GM23338 (cell line): ENCODE measurements at regions not wholly inside any gene's neighbourhood (a gene's known extent, or its start where the extent isn't known, plus 50 kb on each side); places are given as distances from the start of the nearest gene placed in this dataset.
A peak's percentile ranks its signal among the peaks of the same experiment; 100 is the strongest.

ENCODE experiments used
- ATAC-seq: fragments of 200-7000 bp; cut with Tn5 transposase; 3 replicates; pipeline ENCODE4 v1.9.1; 2020
- DNase-seq: peaks from one replicate; pipeline ENCODE4 v3.0.0-alpha.2; 2015; ENCODE audit warnings: low spot score
- H2AFZ ChIP-seq: fragments of 200-600 bp; sonication (generic); 2 replicates; pipeline ENCODE4 v1.8.0; 2016; ENCODE audit warnings: antibody characterized with exemption, mild to moderate bottlenecking, moderate library complexity
- H3F3A ChIP-seq: fragments of 200-600 bp; sonication (generic); replicated peaks from 2 replicates; pipeline ENCODE4 v1.8.0; 2017; ENCODE audit warnings: antibody characterized with exemption, mixed run types, low read depth
- H3K27ac ChIP-seq: fragments of 200-600 bp; sonication (generic); 2 replicates; pipeline ENCODE4 v1.6.1; 2016; ENCODE audit warnings: low read depth
- H3K27me3 ChIP-seq: fragments of 200-600 bp; sonication (generic); 2 replicates; pipeline ENCODE4 v1.8.0; 2016; ENCODE audit warnings: mild to moderate bottlenecking, mixed run types, moderate library complexity; ENCODE audit not compliant: insufficient read depth
- H3K36me3 ChIP-seq: fragments of 200-600 bp; sonication (generic); 2 replicates; pipeline ENCODE4 v1.8.0; 2016; ENCODE audit warnings: mild to moderate bottlenecking; ENCODE audit not compliant: insufficient read depth
- H3K4me1 ChIP-seq: fragments of 200-600 bp; sonication (generic); 2 replicates; pipeline ENCODE4 v1.8.0; 2016; ENCODE audit warnings: mild to moderate bottlenecking, moderate library complexity; ENCODE audit not compliant: insufficient read depth
- H3K4me2 ChIP-seq: fragments of 200-600 bp; sonication (generic); 2 replicates; pipeline ENCODE4 v1.7.1; 2017; ENCODE audit warnings: mixed run types
- H3K4me3 ChIP-seq: fragments of 200-600 bp; sonication (generic); 2 replicates; pipeline ENCODE4 v1.6.1; 2016; ENCODE audit warnings: mixed run types
- H3K79me2 ChIP-seq: fragments of 200-600 bp; sonication (generic); replicated peaks from 2 replicates; pipeline ENCODE4 v1.8.0; 2017; ENCODE audit warnings: mild to moderate bottlenecking; ENCODE audit not compliant: insufficient read depth
- H3K9me2 ChIP-seq: fragments of 200-600 bp; sonication (generic); 2 replicates; pipeline ENCODE4 v1.8.0; 2017; ENCODE audit not compliant: insufficient read depth
- H4K20me1 ChIP-seq: fragments of 200-600 bp; sonication (generic); replicated peaks from 2 replicates; pipeline ENCODE4 v1.8.0; 2017; ENCODE audit warnings: mild to moderate bottlenecking; ENCODE audit not compliant: insufficient read depth
- H3K27ac Mint-ChIP-seq: 2 replicates; pipeline ENCODE4 v1.8.0; 2020; ENCODE audit warnings: inconsistent platforms, mild to moderate bottlenecking, moderate library complexity, mixed read lengths
- H3K27me3 Mint-ChIP-seq: 3 replicates; pipeline ENCODE4 v1.8.0; 2022; ENCODE audit warnings: low read depth, mild to moderate bottlenecking, moderate library complexity, mixed read lengths, inconsistent platforms; ENCODE audit not compliant: insufficient read depth, poor library complexity
- H3K36me3 Mint-ChIP-seq: 3 replicates; pipeline ENCODE4 v1.8.0; 2021; ENCODE audit warnings: low read depth, mild to moderate bottlenecking, inconsistent platforms, moderate library complexity, mixed read lengths
- H3K4me1 Mint-ChIP-seq: 3 replicates; pipeline ENCODE4 v1.8.0; 2020; ENCODE audit warnings: mild to moderate bottlenecking, inconsistent platforms, mixed read lengths
- H3K4me3 Mint-ChIP-seq: 3 replicates; pipeline ENCODE4 v1.8.0; 2021; ENCODE audit warnings: moderate library complexity, mild to moderate bottlenecking, inconsistent platforms, mixed read lengths
- H3K9me3 Mint-ChIP-seq: 3 replicates; pipeline ENCODE4 v1.8.0; 2020; ENCODE audit warnings: moderate library complexity, mild to moderate bottlenecking, inconsistent platforms, mixed read lengths
- CREB1 ChIP-seq: fragments of 250-450 bp; sonication (Bioruptor Pico); IDR thresholded peaks from 2 replicates; pipeline ENCODE4 v1.5.0; 2020; ENCODE audit warnings: low read depth, mild to moderate bottlenecking, moderate library complexity
- ETS1 ChIP-seq: IDR thresholded peaks from 2 replicates; pipeline ENCODE4 v1.6.1; 2016; ENCODE audit warnings: antibody characterized with exemption
- EZH2 ChIP-seq: fragments of 200-600 bp; sonication (generic); IDR thresholded peaks from one replicate; pipeline ENCODE4 v1.8.0; 2017; ENCODE audit warnings: antibody characterized with exemption, mild to moderate bottlenecking, low read depth; ENCODE audit not compliant: unreplicated experiment
- EZH2phosphoT487 ChIP-seq: fragments of 200-600 bp; sonication (generic); IDR thresholded peaks from one replicate; pipeline ENCODE4 v1.8.1; 2018; ENCODE audit warnings: antibody characterized with exemption; ENCODE audit not compliant: unreplicated experiment
- JUNB ChIP-seq: IDR thresholded peaks from one replicate; pipeline ENCODE4 v1.6.1; 2016; ENCODE audit warnings: antibody characterized with exemption; ENCODE audit not compliant: unreplicated experiment
- NANOG ChIP-seq: IDR thresholded peaks from 2 replicates; pipeline ENCODE4 v1.6.1; 2016; ENCODE audit warnings: antibody characterized with exemption, borderline replicate concordance
- POLR2AphosphoS5 ChIP-seq: IDR thresholded peaks from 2 replicates; pipeline ENCODE4 v1.6.1; 2016; ENCODE audit warnings: antibody characterized with exemption, low read depth
- STAT1 ChIP-seq: IDR thresholded peaks from one replicate; pipeline ENCODE4 v1.6.1; 2016; ENCODE audit warnings: antibody characterized with exemption; ENCODE audit not compliant: unreplicated experiment
- ZNF114 ChIP-seq: fragments of 250-450 bp; sonication (Bioruptor Pico); IDR thresholded peaks from 2 replicates; pipeline ENCODE4 v1.5.0; 2020; ENCODE audit warnings: mild to moderate bottlenecking, moderate library complexity
- ZNF331 ChIP-seq: fragments of 250-450 bp; sonication (Bioruptor Pico); IDR thresholded peaks from 2 replicates; pipeline ENCODE4 v1.5.0; 2020; ENCODE audit warnings: low read depth, mild to moderate bottlenecking, moderate library complexity
- ZNF462 ChIP-seq: fragments of 250-450 bp; sonication (Bioruptor Pico); IDR thresholded peaks from 2 replicates; pipeline ENCODE4 v1.5.0; 2020; ENCODE audit warnings: mild to moderate bottlenecking, moderate library complexity
- TF ChIP-seq, protein P1 (sequence below): IDR thresholded peaks from one replicate; pipeline ENCODE4 v1.6.1; 2018; ENCODE audit warnings: antibody characterized with exemption; ENCODE audit not compliant: unreplicated experiment
- TF ChIP-seq, protein P2 (sequence below), 2 experiments: fragments of 200-600 bp in 1 of 2; sonication (generic) in 1 of 2; conservative IDR thresholded peaks; 2 replicates each; pipeline versions ENCODE4 v1.5.1 to v1.6.1; 2016 to 2017; ENCODE audit warnings: antibody characterized with exemption in 2 of 2, low read depth in 2 of 2, mild to moderate bottlenecking in 2 of 2, moderate library complexity in 1 of 2

- no peak overlapping the region for H3K27ac Mint-ChIP-seq
These were observed 106.3 kb upstream of the ARID2 start for GRCh38 chr12:45623221-45623620.

More at GRCh38 chr12:45623221-45623620, 106.3 kb upstream of the ARID2 start:
- TF ChIP-seq, protein P1, sequence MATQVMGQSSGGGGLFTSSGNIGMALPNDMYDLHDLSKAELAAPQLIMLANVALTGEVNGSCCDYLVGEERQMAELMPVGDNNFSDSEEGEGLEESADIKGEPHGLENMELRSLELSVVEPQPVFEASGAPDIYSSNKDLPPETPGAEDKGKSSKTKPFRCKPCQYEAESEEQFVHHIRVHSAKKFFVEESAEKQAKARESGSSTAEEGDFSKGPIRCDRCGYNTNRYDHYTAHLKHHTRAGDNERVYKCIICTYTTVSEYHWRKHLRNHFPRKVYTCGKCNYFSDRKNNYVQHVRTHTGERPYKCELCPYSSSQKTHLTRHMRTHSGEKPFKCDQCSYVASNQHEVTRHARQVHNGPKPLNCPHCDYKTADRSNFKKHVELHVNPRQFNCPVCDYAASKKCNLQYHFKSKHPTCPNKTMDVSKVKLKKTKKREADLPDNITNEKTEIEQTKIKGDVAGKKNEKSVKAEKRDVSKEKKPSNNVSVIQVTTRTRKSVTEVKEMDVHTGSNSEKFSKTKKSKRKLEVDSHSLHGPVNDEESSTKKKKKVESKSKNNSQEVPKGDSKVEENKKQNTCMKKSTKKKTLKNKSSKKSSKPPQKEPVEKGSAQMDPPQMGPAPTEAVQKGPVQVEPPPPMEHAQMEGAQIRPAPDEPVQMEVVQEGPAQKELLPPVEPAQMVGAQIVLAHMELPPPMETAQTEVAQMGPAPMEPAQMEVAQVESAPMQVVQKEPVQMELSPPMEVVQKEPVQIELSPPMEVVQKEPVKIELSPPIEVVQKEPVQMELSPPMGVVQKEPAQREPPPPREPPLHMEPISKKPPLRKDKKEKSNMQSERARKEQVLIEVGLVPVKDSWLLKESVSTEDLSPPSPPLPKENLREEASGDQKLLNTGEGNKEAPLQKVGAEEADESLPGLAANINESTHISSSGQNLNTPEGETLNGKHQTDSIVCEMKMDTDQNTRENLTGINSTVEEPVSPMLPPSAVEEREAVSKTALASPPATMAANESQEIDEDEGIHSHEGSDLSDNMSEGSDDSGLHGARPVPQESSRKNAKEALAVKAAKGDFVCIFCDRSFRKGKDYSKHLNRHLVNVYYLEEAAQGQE = no peak
- TF ChIP-seq, protein P2, sequence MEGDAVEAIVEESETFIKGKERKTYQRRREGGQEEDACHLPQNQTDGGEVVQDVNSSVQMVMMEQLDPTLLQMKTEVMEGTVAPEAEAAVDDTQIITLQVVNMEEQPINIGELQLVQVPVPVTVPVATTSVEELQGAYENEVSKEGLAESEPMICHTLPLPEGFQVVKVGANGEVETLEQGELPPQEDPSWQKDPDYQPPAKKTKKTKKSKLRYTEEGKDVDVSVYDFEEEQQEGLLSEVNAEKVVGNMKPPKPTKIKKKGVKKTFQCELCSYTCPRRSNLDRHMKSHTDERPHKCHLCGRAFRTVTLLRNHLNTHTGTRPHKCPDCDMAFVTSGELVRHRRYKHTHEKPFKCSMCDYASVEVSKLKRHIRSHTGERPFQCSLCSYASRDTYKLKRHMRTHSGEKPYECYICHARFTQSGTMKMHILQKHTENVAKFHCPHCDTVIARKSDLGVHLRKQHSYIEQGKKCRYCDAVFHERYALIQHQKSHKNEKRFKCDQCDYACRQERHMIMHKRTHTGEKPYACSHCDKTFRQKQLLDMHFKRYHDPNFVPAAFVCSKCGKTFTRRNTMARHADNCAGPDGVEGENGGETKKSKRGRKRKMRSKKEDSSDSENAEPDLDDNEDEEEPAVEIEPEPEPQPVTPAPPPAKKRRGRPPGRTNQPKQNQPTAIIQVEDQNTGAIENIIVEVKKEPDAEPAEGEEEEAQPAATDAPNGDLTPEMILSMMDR (conservative IDR thresholded peaks at IDR 0.05; ENCODE audit: low read depth in 2 of 2) = no peak
- TF ChIP-seq EZH2phosphoT487 (no peak), NANOG (no peak), ZNF462 (CRISPR knock-in tag) (no peak), STAT1 (no peak), ETS1 (no peak), ZNF331 (CRISPR knock-in tag) (no peak), EZH2 (no peak), JUNB (no peak), CREB1 (CRISPR knock-in tag) (no peak), ZNF114 (no peak), POLR2AphosphoS5 (no peak)
- Histone ChIP-seq H3K27me3 (no peaks in the 10 kb centered on the region), H2AFZ (peak overlapping the region; percentile 43), H3K4me2 (no peak overlapping the region), H3K36me3 (no peaks in the 10 kb centered on the region), H3K27ac (no peak overlapping the region), H3F3A (no peaks in the 10 kb centered on the region), H4K20me1 (no peaks in the 10 kb centered on the region), H3K4me1 (no peaks in the 10 kb centered on the region), H3K4me3 (no peak overlapping the region), H3K79me2 (no peaks in the 10 kb centered on the region), H3K9me2 (no peaks in the 10 kb centered on the region)
- Mint-ChIP-seq H3K4me1 (peaks cover 10% of the 10 kb centered on the region), H3K9me3 (0 out of 3 replicates have a peak, but pooled peaks cover 2% of the 10 kb centered on the region), H3K27me3 (no peaks in the 10 kb centered on the region), H3K36me3 (no peaks in the 10 kb centered on the region), H3K4me3 (no peak overlapping the region)
- DNase-seq (no peak), ATAC-seq (peak; percentile 76)
